ENCODE measurements at regions not wholly inside any gene's neighbourhood (a gene's known extent, or its start where the extent isn't known, plus 50 kb on each side); places are given as distances from the start of the nearest gene placed in this dataset.

DNA sequence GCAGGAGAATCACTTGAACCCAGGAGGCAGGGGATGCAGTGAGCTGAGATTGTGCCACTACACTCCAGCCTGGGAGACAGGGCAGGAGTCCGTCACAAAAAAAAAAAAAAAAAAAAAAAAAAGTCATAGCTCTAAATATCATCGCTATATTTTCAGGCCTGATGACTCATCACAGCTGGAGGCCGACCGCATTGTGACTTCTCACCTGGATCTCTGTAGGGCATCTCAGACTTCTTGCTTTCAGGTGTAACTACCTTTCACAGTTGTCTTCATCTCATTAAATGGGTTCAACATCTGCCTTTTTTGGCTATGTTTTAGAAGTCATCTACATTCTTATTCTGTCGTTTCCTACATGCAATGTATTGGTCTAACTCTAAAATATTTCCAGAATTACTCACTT, 353.1 kb upstream of the MON1B start:
- TF ChIP-seq, protein P1, sequence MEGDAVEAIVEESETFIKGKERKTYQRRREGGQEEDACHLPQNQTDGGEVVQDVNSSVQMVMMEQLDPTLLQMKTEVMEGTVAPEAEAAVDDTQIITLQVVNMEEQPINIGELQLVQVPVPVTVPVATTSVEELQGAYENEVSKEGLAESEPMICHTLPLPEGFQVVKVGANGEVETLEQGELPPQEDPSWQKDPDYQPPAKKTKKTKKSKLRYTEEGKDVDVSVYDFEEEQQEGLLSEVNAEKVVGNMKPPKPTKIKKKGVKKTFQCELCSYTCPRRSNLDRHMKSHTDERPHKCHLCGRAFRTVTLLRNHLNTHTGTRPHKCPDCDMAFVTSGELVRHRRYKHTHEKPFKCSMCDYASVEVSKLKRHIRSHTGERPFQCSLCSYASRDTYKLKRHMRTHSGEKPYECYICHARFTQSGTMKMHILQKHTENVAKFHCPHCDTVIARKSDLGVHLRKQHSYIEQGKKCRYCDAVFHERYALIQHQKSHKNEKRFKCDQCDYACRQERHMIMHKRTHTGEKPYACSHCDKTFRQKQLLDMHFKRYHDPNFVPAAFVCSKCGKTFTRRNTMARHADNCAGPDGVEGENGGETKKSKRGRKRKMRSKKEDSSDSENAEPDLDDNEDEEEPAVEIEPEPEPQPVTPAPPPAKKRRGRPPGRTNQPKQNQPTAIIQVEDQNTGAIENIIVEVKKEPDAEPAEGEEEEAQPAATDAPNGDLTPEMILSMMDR (conservative IDR thresholded peaks at IDR 0.05): no peak
- TF ChIP-seq ZFX (IDR thresholded peaks at IDR 0.05): no peak
